ENCODE measurements at regions not wholly inside any gene's neighbourhood (a gene's known extent, or its start where the extent isn't known, plus 50 kb on each side); places are given as distances from the start of the nearest gene placed in this dataset.
A peak's percentile ranks its signal among the peaks of the same experiment; 100 is the strongest.

- H3K27me3 ChIP-seq (ENCODE audit: insufficient read depth, low read length): no peaks in the 10 kb centered on the region
- H3K4me1 ChIP-seq (ENCODE audit: control insufficient read depth, insufficient read depth, low read length, unreplicated experiment): peaks cover 10% of the 10 kb centered on the region
- no peaks in the 10 kb centered on the region for H3K36me3 ChIP-seq (ENCODE audit: insufficient read depth, low read length)
- no peak overlapping the region for H3K27ac ChIP-seq (ENCODE audit: low read depth, low read length)
- no peaks in the 10 kb centered on the region for H3K79me2 ChIP-seq (ENCODE audit: control insufficient read depth, insufficient read depth, low read length, unreplicated experiment)
- no peak overlapping the region for H3K4me3 ChIP-seq (ENCODE audit: low read depth, low read length)
- no peak overlapping the region for H2AFZ ChIP-seq (ENCODE audit: low read length, unreplicated experiment)
Measured at GRCh38 chr13:97135883-97136282, 86.2 kb upstream of the MBNL2 start.

GRCh38 chr13:97136418-97136817 is 85.7 kb upstream of the MBNL2 start:
- Histone ChIP-seq H3K36me3 (ENCODE audit: insufficient read depth, low read length) (no peaks in the 10 kb centered on the region), H3K27ac (ENCODE audit: low read depth, low read length) (no peak overlapping the region), H3K79me2 (ENCODE audit: control insufficient read depth, insufficient read depth, low read length, unreplicated experiment) (no peaks in the 10 kb centered on the region), H3K4me3 (ENCODE audit: low read depth, low read length) (no peak overlapping the region), H3K4me1 (ENCODE audit: control insufficient read depth, insufficient read depth, low read length, unreplicated experiment) (peaks cover 15% of the 10 kb centered on the region), H3K27me3 (ENCODE audit: insufficient read depth, low read length) (no peaks in the 10 kb centered on the region), H2AFZ (ENCODE audit: low read length, unreplicated experiment) (no peak overlapping the region)

GRCh38 chr13:97139691-97140090 is 82.4 kb upstream of the MBNL2 start:
- Histone ChIP-seq H3K27ac (ENCODE audit: low read depth, low read length) (no peak overlapping the region), H2AFZ (ENCODE audit: low read length, unreplicated experiment) (no peak overlapping the region), H3K36me3 (ENCODE audit: insufficient read depth, low read length) (no peaks in the 10 kb centered on the region), H3K27me3 (ENCODE audit: insufficient read depth, low read length) (no peaks in the 10 kb centered on the region), H3K79me2 (ENCODE audit: control insufficient read depth, insufficient read depth, low read length, unreplicated experiment) (no peaks in the 10 kb centered on the region), H3K4me1 (ENCODE audit: control insufficient read depth, insufficient read depth, low read length, unreplicated experiment) (peaks cover 28% of the 10 kb centered on the region), H3K4me3 (ENCODE audit: low read depth, low read length) (no peak overlapping the region)

GRCh38 chr13:97140131-97140530 is 82.0 kb upstream of the MBNL2 start:
- peaks cover 28% of the 10 kb centered on the region for H3K4me1 ChIP-seq (ENCODE audit: control insufficient read depth, insufficient read depth, low read length, unreplicated experiment)
- H3K4me3 ChIP-seq (ENCODE audit: low read depth, low read length): no peak overlapping the region
- no peaks in the 10 kb centered on the region for H3K27me3 ChIP-seq (ENCODE audit: insufficient read depth, low read length)
- H2AFZ ChIP-seq (ENCODE audit: low read length, unreplicated experiment): no peak overlapping the region
- no peak overlapping the region for H3K27ac ChIP-seq (ENCODE audit: low read depth, low read length)
- no peaks in the 10 kb centered on the region for H3K36me3 ChIP-seq (ENCODE audit: insufficient read depth, low read length)
- no peaks in the 10 kb centered on the region for H3K79me2 ChIP-seq (ENCODE audit: control insufficient read depth, insufficient read depth, low read length, unreplicated experiment)

GRCh38 chr13:97140611-97141010 is 81.5 kb upstream of the MBNL2 start:
- H3K4me1 ChIP-seq (ENCODE audit: control insufficient read depth, insufficient read depth, low read length, unreplicated experiment): peaks cover 28% of the 10 kb centered on the region
- no peak overlapping the region for H3K27ac ChIP-seq (ENCODE audit: low read depth, low read length)
- no peak overlapping the region for H3K4me3 ChIP-seq (ENCODE audit: low read depth, low read length)
- H2AFZ ChIP-seq (ENCODE audit: low read length, unreplicated experiment): no peak overlapping the region
- H3K27me3 ChIP-seq (ENCODE audit: insufficient read depth, low read length): no peaks in the 10 kb centered on the region
- H3K36me3 ChIP-seq (ENCODE audit: insufficient read depth, low read length): no peaks in the 10 kb centered on the region
- no peaks in the 10 kb centered on the region for H3K79me2 ChIP-seq (ENCODE audit: control insufficient read depth, insufficient read depth, low read length, unreplicated experiment)

- peaks cover 28% of the 10 kb centered on the region for H3K4me1 ChIP-seq (ENCODE audit: control insufficient read depth, insufficient read depth, low read length, unreplicated experiment)
- no peaks in the 10 kb centered on the region for H3K27me3 ChIP-seq (ENCODE audit: insufficient read depth, low read length)
- no peak overlapping the region for H2AFZ ChIP-seq (ENCODE audit: low read length, unreplicated experiment)
- no peaks in the 10 kb centered on the region for H3K79me2 ChIP-seq (ENCODE audit: control insufficient read depth, insufficient read depth, low read length, unreplicated experiment)
- no peak overlapping the region for H3K27ac ChIP-seq (ENCODE audit: low read depth, low read length)
- H3K36me3 ChIP-seq (ENCODE audit: insufficient read depth, low read length): no peaks in the 10 kb centered on the region
- 0 out of 2 replicates have a peak overlapping the region, but pooled peaks have one; percentile 41 for H3K4me3 ChIP-seq (ENCODE audit: low read depth, low read length)
Measured at GRCh38 chr13:97141097-97141496, 81.0 kb upstream of the MBNL2 start.

GRCh38 chr13:97141564-97142005 is 80.5 kb upstream of the MBNL2 start:
- no peak overlapping the region for H2AFZ ChIP-seq (ENCODE audit: low read length, unreplicated experiment)
- peaks cover 23% of the 10 kb centered on the region for H3K4me1 ChIP-seq (ENCODE audit: control insufficient read depth, insufficient read depth, low read length, unreplicated experiment)
- no peak overlapping the region for H3K27ac ChIP-seq (ENCODE audit: low read depth, low read length)
- H3K36me3 ChIP-seq (ENCODE audit: insufficient read depth, low read length): no peaks in the 10 kb centered on the region
- no peaks in the 10 kb centered on the region; the same call in 1 of the 2 replicates for H3K27me3 ChIP-seq (ENCODE audit: insufficient read depth, low read length)
- no peaks in the 10 kb centered on the region for H3K79me2 ChIP-seq (ENCODE audit: control insufficient read depth, insufficient read depth, low read length, unreplicated experiment)
- H3K4me3 ChIP-seq (ENCODE audit: low read depth, low read length): peak overlapping the region; percentile 41; the same call in 1 of the 2 replicates

GRCh38 chr13:97142452-97142851 is 79.7 kb upstream of the MBNL2 start:
- peak overlapping the region; percentile 41 for H3K4me3 ChIP-seq (ENCODE audit: low read depth, low read length)
- H3K36me3 ChIP-seq (ENCODE audit: insufficient read depth, low read length): no peaks in the 10 kb centered on the region
- peaks cover 21% of the 10 kb centered on the region for H3K4me1 ChIP-seq (ENCODE audit: control insufficient read depth, insufficient read depth, low read length, unreplicated experiment)
- H2AFZ ChIP-seq (ENCODE audit: low read length, unreplicated experiment): no peak overlapping the region
- no peak overlapping the region for H3K27ac ChIP-seq (ENCODE audit: low read depth, low read length)
- peaks cover 4% of the 10 kb centered on the region; the same call in 1 of the 2 replicates for H3K27me3 ChIP-seq (ENCODE audit: insufficient read depth, low read length)
- no peaks in the 10 kb centered on the region for H3K79me2 ChIP-seq (ENCODE audit: control insufficient read depth, insufficient read depth, low read length, unreplicated experiment)

GRCh38 chr13:97145057-97145456 is 77.1 kb upstream of the MBNL2 start:
- Histone ChIP-seq H3K4me3 (ENCODE audit: low read depth, low read length) (no peak overlapping the region), H2AFZ (ENCODE audit: low read length, unreplicated experiment) (no peak overlapping the region), H3K27me3 (ENCODE audit: insufficient read depth, low read length) (peaks cover 10% of the 10 kb centered on the region; the same call in 1 of the 2 replicates), H3K79me2 (ENCODE audit: control insufficient read depth, insufficient read depth, low read length, unreplicated experiment) (no peaks in the 10 kb centered on the region), H3K36me3 (ENCODE audit: insufficient read depth, low read length) (no peaks in the 10 kb centered on the region), H3K27ac (ENCODE audit: low read depth, low read length) (no peak overlapping the region), H3K4me1 (ENCODE audit: control insufficient read depth, insufficient read depth, low read length, unreplicated experiment) (peaks cover 21% of the 10 kb centered on the region)

GRCh38 chr13:97148894-97149293 is 73.2 kb upstream of the MBNL2 start:
- Histone ChIP-seq H3K4me3 (ENCODE audit: low read depth, low read length) (no peak overlapping the region), H3K4me1 (ENCODE audit: control insufficient read depth, insufficient read depth, low read length, unreplicated experiment) (no peaks in the 10 kb centered on the region), H3K27me3 (ENCODE audit: insufficient read depth, low read length) (peaks cover 31% of the 10 kb centered on the region), H2AFZ (ENCODE audit: low read length, unreplicated experiment) (no peak overlapping the region), H3K27ac (ENCODE audit: low read depth, low read length) (no peak overlapping the region), H3K36me3 (ENCODE audit: insufficient read depth, low read length) (no peaks in the 10 kb centered on the region), H3K79me2 (ENCODE audit: control insufficient read depth, insufficient read depth, low read length, unreplicated experiment) (no peaks in the 10 kb centered on the region)

GRCh38 chr13:97160421-97160820 is 61.7 kb upstream of the MBNL2 start:
- Histone ChIP-seq H3K27ac (ENCODE audit: low read depth, low read length) (no peak overlapping the region), H3K36me3 (ENCODE audit: insufficient read depth, low read length) (no peaks in the 10 kb centered on the region), H3K79me2 (ENCODE audit: control insufficient read depth, insufficient read depth, low read length, unreplicated experiment) (no peaks in the 10 kb centered on the region), H3K27me3 (ENCODE audit: insufficient read depth, low read length) (peaks cover 14% of the 10 kb centered on the region; the same call in 1 of the 2 replicates), H3K4me1 (ENCODE audit: control insufficient read depth, insufficient read depth, low read length, unreplicated experiment) (no peaks in the 10 kb centered on the region), H3K4me3 (ENCODE audit: low read depth, low read length) (no peak overlapping the region), H2AFZ (ENCODE audit: low read length, unreplicated experiment) (no peak overlapping the region)
